ENCODE measurements at regions not wholly inside any gene's neighbourhood (a gene's known extent, or its start where the extent isn't known, plus 50 kb on each side); places are given as distances from the start of the nearest gene placed in this dataset.

- DNase-seq (ENCODE audit: low read depth, low spot score) (no peak), ATAC-seq (no peak)
- no peak for TF ChIP-seq JUND (IDR thresholded peaks at IDR 0.05)
- TF ChIP-seq, protein P1, sequence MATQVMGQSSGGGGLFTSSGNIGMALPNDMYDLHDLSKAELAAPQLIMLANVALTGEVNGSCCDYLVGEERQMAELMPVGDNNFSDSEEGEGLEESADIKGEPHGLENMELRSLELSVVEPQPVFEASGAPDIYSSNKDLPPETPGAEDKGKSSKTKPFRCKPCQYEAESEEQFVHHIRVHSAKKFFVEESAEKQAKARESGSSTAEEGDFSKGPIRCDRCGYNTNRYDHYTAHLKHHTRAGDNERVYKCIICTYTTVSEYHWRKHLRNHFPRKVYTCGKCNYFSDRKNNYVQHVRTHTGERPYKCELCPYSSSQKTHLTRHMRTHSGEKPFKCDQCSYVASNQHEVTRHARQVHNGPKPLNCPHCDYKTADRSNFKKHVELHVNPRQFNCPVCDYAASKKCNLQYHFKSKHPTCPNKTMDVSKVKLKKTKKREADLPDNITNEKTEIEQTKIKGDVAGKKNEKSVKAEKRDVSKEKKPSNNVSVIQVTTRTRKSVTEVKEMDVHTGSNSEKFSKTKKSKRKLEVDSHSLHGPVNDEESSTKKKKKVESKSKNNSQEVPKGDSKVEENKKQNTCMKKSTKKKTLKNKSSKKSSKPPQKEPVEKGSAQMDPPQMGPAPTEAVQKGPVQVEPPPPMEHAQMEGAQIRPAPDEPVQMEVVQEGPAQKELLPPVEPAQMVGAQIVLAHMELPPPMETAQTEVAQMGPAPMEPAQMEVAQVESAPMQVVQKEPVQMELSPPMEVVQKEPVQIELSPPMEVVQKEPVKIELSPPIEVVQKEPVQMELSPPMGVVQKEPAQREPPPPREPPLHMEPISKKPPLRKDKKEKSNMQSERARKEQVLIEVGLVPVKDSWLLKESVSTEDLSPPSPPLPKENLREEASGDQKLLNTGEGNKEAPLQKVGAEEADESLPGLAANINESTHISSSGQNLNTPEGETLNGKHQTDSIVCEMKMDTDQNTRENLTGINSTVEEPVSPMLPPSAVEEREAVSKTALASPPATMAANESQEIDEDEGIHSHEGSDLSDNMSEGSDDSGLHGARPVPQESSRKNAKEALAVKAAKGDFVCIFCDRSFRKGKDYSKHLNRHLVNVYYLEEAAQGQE (IDR thresholded peaks at IDR 0.05; ENCODE audit: low read depth), result no peak
- no peak for TF ChIP-seq ELF1 (IDR thresholded peaks at IDR 0.05; ENCODE audit: borderline replicate concordance, low read depth)
- TF ChIP-seq POLR2A (IDR thresholded peaks at IDR 0.05; ENCODE audit: borderline replicate concordance, extremely low read depth, insufficient read depth, insufficient read length), result no peak
- TF ChIP-seq CBX3 (IDR thresholded peaks at IDR 0.05; ENCODE audit: low read depth), result no peak
- TF ChIP-seq, protein P2, sequence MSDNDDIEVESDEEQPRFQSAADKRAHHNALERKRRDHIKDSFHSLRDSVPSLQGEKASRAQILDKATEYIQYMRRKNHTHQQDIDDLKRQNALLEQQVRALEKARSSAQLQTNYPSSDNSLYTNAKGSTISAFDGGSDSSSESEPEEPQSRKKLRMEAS (IDR thresholded peaks at IDR 0.05), result no peak
- TF ChIP-seq CEBPB (IDR thresholded peaks at IDR 0.05; ENCODE audit: low read depth), result no peak
- TF ChIP-seq EZH2 (IDR thresholded peaks at IDR 0.05), result no peak
- TF ChIP-seq ZNF274 (IDR thresholded peaks at IDR 0.05; ENCODE audit: low read depth, low read length), result no peak
- TF ChIP-seq YY1 (IDR thresholded peaks at IDR 0.05; ENCODE audit: extremely low read depth, insufficient replicate concordance, low read depth, low read length), result no peak
- TF ChIP-seq SRF (IDR thresholded peaks at IDR 0.05; ENCODE audit: low read depth), result no peak
- TF ChIP-seq, protein P3, sequence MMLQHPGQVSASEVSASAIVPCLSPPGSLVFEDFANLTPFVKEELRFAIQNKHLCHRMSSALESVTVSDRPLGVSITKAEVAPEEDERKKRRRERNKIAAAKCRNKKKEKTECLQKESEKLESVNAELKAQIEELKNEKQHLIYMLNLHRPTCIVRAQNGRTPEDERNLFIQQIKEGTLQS (IDR thresholded peaks at IDR 0.05), result no peak
- TF ChIP-seq SIN3A (IDR thresholded peaks at IDR 0.05; ENCODE audit: low read depth), result no peak
- TF ChIP-seq ZFX (IDR thresholded peaks at IDR 0.05), result no peak
- Histone ChIP-seq H3K27me3 (ENCODE audit: insufficient read depth, low read length) (peaks cover 11% of the 10 kb centered on the region; the same call in 1 of the 2 replicates), H3K79me2 (ENCODE audit: insufficient read depth, low read length) (no peaks in the 10 kb centered on the region), H3K4me3 (replicated peaks in 1 of 2; ENCODE audit: low read depth in 1 of 2, low read length in 2 of 2) (no peak overlapping the region), H3K9me2 (ENCODE audit: insufficient read depth) (no peaks in the 10 kb centered on the region), H3K4me1 (ENCODE audit: control insufficient read depth in 1 of 2, insufficient read depth in 2 of 2, low read length in 2 of 2) (no peaks in the 10 kb centered on the region), H3K4me2 (ENCODE audit: low read length) (no peak overlapping the region), H3K27ac (ENCODE audit: low read depth, low read length) (no peak overlapping the region), H3K9me3 (ENCODE audit: control insufficient read depth in 1 of 2, insufficient read depth in 1 of 2, low read depth in 1 of 2, low read length in 2 of 2) (no peaks in the 10 kb centered on the region), H2AFZ (ENCODE audit: low read depth, low read length, poor library complexity, severe bottlenecking) (no peak overlapping the region), H3K36me3 (ENCODE audit: control insufficient read depth in 1 of 2, insufficient read depth in 2 of 2, low read length in 2 of 2) (no peaks in the 10 kb centered on the region), H4K20me1 (ENCODE audit: insufficient read depth) (no peaks in the 10 kb centered on the region), H3K9ac (ENCODE audit: low read length) (no peak overlapping the region)
- BruUV-seq (replicated peaks), result no TSS peak
- POLR2A ChIA-PET, result no interaction called here
- RAD21 ChIA-PET (ENCODE audit: low non-redundant PET in 1 of 2, low total read pairs in 2 of 2, uncharacterized antibody in 2 of 2, unreplicated experiment in 2 of 2), result no interaction called here
- CTCF ChIA-PET, result no interaction called here
- intact Hi-C loops (cut with micrococcal nuclease), result no loop called here
Measured at GRCh38 chr22:47550524-47551430, 788.3 kb downstream of the TBC1D22A start.
